AG04450 (cell line): ENCODE measurements at regions not wholly inside any gene's neighbourhood (a gene's known extent, or its start where the extent isn't known, plus 50 kb on each side); places are given as distances from the start of the nearest gene placed in this dataset.

Experiments used
- CTCF ChIA-PET: fragments of 300-600, 350-600 bp; formaldehyde crosslinking; extraction: SDS; loops from one replicate; lab custom pipeline; 2022; ENCODE audit warnings: antibody characterized with exemption, inconsistent platforms; lab: Charles Lee
- POLR2A ChIA-PET: fragments of 350-600 bp; formaldehyde crosslinking; extraction: SDS; loops from one replicate; lab custom pipeline; 2021; ENCODE audit warnings: antibody characterized with exemption, inconsistent platforms; lab: Yijun Ruan, JAX
- DNase-seq: peaks from one replicate; pipeline ENCODE4 v3.0.0-alpha.2; 2011; ENCODE audit warnings: low read depth, low spot score
- H3K27ac ChIP-seq: one replicate; pipeline ENCODE4 v1.5.1; 2012; ENCODE audit warnings: low read depth, low read length, control low read depth
- H3K27me3 ChIP-seq: one replicate; pipeline ENCODE4 v1.6.0; 2012; ENCODE audit warnings: low read length; ENCODE audit not compliant: control insufficient read depth, insufficient read depth
- H3K4me3 ChIP-seq: 2 replicates; pipeline ENCODE4 v1.5.1; 2011; ENCODE audit warnings: mild to moderate bottlenecking, low read depth, low read length, control low read depth
- H3K9me3 ChIP-seq: 2 replicates; pipeline ENCODE4 v1.5.1; 2012; ENCODE audit warnings: low read length; ENCODE audit not compliant: control insufficient read depth, insufficient read depth
- TF ChIP-seq, protein P1 (sequence below): IDR thresholded peaks from 2 replicates; pipeline ENCODE4 v1.5.1; 2011; ENCODE audit warnings: low read depth, low read length, control low read depth, inconsistent platforms

DNA sequence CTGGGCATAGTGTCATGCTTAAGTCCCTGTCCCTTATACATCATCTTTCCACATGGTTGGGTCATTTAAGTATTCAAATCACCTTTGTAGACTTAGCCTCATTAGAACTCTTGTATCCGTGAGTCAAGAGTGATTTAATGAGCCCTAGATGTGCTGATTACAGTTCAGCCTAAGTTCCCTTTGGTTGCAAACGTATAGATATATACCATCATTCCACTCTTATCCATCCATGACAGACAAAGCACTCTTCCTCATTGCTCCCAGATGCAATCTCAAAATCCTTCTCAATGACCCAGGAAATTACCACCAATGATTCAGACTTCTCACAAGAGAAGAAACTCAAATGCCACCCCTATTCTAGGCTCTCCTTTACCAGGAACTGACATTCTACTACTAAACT lies 50.2 kb upstream of the C3orf49 start:
- DNase-seq: no peak
- Histone ChIP-seq H3K4me3 (no peak overlapping the region), H3K9me3 (no peaks in the 10 kb centered on the region), H3K27ac (no peak overlapping the region), H3K27me3 (peaks cover 2% of the 10 kb centered on the region)
- ChIA-PET CTCF (no interaction called here), POLR2A (no interaction called here)
- TF ChIP-seq, protein P1, sequence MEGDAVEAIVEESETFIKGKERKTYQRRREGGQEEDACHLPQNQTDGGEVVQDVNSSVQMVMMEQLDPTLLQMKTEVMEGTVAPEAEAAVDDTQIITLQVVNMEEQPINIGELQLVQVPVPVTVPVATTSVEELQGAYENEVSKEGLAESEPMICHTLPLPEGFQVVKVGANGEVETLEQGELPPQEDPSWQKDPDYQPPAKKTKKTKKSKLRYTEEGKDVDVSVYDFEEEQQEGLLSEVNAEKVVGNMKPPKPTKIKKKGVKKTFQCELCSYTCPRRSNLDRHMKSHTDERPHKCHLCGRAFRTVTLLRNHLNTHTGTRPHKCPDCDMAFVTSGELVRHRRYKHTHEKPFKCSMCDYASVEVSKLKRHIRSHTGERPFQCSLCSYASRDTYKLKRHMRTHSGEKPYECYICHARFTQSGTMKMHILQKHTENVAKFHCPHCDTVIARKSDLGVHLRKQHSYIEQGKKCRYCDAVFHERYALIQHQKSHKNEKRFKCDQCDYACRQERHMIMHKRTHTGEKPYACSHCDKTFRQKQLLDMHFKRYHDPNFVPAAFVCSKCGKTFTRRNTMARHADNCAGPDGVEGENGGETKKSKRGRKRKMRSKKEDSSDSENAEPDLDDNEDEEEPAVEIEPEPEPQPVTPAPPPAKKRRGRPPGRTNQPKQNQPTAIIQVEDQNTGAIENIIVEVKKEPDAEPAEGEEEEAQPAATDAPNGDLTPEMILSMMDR: no peak
